PFSK-1 (cell line): ENCODE measurements at regions not wholly inside any gene's neighbourhood (a gene's known extent, or its start where the extent isn't known, plus 50 kb on each side); places are given as distances from the start of the nearest gene placed in this dataset.

Experiments used
- POLR2AphosphoS5 ChIP-seq: IDR thresholded peaks from 2 replicates; pipeline ENCODE4 v1.6.1; 2012; ENCODE audit warnings: low read depth, mild to moderate bottlenecking, control low read depth, low read length, moderate library complexity
- SIN3A ChIP-seq: IDR thresholded peaks from 2 replicates; pipeline ENCODE4 v1.6.1; 2012; ENCODE audit warnings: mild to moderate bottlenecking, low read length, moderate library complexity, borderline replicate concordance; ENCODE audit not compliant: insufficient read depth
- TAF1 ChIP-seq: IDR thresholded peaks from 2 replicates; pipeline ENCODE4 v1.6.1; 2012; ENCODE audit warnings: low read length, control low read depth, borderline replicate concordance; ENCODE audit not compliant: insufficient read depth
- TF ChIP-seq, protein P1 (sequence below), 2 experiments: IDR thresholded peaks; 2 replicates each; pipeline versions ENCODE4 v1.6.1 to v1.8.0; 2011 to 2012; ENCODE audit warnings: low read depth in 2 of 2, low read length in 2 of 2, control low read depth in 1 of 2, inconsistent platforms in 1 of 2, mild to moderate bottlenecking in 1 of 2, moderate library complexity in 1 of 2; ENCODE audit not compliant: insufficient read depth in 1 of 2

GRCh38 chr5:13460587-13460986 is 483.9 kb downstream of the DNAH5 start:
- no peak for TF ChIP-seq POLR2AphosphoS5
- TF ChIP-seq, protein P1, sequence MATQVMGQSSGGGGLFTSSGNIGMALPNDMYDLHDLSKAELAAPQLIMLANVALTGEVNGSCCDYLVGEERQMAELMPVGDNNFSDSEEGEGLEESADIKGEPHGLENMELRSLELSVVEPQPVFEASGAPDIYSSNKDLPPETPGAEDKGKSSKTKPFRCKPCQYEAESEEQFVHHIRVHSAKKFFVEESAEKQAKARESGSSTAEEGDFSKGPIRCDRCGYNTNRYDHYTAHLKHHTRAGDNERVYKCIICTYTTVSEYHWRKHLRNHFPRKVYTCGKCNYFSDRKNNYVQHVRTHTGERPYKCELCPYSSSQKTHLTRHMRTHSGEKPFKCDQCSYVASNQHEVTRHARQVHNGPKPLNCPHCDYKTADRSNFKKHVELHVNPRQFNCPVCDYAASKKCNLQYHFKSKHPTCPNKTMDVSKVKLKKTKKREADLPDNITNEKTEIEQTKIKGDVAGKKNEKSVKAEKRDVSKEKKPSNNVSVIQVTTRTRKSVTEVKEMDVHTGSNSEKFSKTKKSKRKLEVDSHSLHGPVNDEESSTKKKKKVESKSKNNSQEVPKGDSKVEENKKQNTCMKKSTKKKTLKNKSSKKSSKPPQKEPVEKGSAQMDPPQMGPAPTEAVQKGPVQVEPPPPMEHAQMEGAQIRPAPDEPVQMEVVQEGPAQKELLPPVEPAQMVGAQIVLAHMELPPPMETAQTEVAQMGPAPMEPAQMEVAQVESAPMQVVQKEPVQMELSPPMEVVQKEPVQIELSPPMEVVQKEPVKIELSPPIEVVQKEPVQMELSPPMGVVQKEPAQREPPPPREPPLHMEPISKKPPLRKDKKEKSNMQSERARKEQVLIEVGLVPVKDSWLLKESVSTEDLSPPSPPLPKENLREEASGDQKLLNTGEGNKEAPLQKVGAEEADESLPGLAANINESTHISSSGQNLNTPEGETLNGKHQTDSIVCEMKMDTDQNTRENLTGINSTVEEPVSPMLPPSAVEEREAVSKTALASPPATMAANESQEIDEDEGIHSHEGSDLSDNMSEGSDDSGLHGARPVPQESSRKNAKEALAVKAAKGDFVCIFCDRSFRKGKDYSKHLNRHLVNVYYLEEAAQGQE (IDR thresholded peaks at IDR 0.05; ENCODE audit: insufficient read depth in 1 of 2, low read depth in 2 of 2, low read length in 2 of 2), result no peak
- no peak for TF ChIP-seq TAF1
- TF ChIP-seq SIN3A, result no peak
